ENCODE measurements at regions not wholly inside any gene's neighbourhood (a gene's known extent, or its start where the extent isn't known, plus 50 kb on each side); places are given as distances from the start of the nearest gene placed in this dataset.
A peak's percentile ranks its signal among the peaks of the same experiment; 100 is the strongest.
"Not testable (repeated sequence)": the region's sequence is repeated elsewhere in the genome, so short reads cannot be mapped to it uniquely, and the experiment has no call there.

GRCh38 chr3:135556174-135556573 is 409.4 kb upstream of the PPP2R3A start:
- no peak for DNase-seq (ENCODE audit: low spot score)

GRCh38 chr3:135558150-135558783 is 407.3 kb upstream of the PPP2R3A start:
- no peak for DNase-seq (ENCODE audit: low spot score)

- DNase-seq (ENCODE audit: low spot score): no peak
Observed at GRCh38 chr3:135558906-135559305, 406.6 kb upstream of the PPP2R3A start.

GRCh38 chr3:135559802-135560201 is 405.7 kb upstream of the PPP2R3A start:
- DNase-seq (ENCODE audit: low spot score): no peak

- no peak for DNase-seq (ENCODE audit: low spot score)
Observed at GRCh38 chr3:135560847-135561246, 404.7 kb upstream of the PPP2R3A start.

GRCh38 chr3:135564696-135565095 is 400.8 kb upstream of the PPP2R3A start:
- no peak for DNase-seq (ENCODE audit: low spot score)

- DNase-seq (ENCODE audit: low spot score): no peak
Observed at GRCh38 chr3:135565546-135565945, 400.0 kb upstream of the PPP2R3A start.

GRCh38 chr3:135567223-135567622 is 398.3 kb upstream of the PPP2R3A start:
- DNase-seq (ENCODE audit: low spot score): no peak

GRCh38 chr3:135576751-135577150 is 388.8 kb upstream of the PPP2R3A start:
- no peak for DNase-seq (ENCODE audit: low spot score)

- no peak for DNase-seq (ENCODE audit: low spot score)
Observed at GRCh38 chr3:135581806-135582205, 383.7 kb upstream of the PPP2R3A start.

GRCh38 chr3:135582800-135583199 is 382.7 kb upstream of the PPP2R3A start:
- no peak for DNase-seq (ENCODE audit: low spot score)

- DNase-seq (ENCODE audit: low spot score): no peak
Observed at GRCh38 chr3:135596563-135596962, 369.0 kb upstream of the PPP2R3A start.

- DNase-seq (ENCODE audit: low spot score): no peak
Observed at GRCh38 chr3:135597855-135598254, 367.7 kb upstream of the PPP2R3A start.

GRCh38 chr3:135598597-135598996 is 366.9 kb upstream of the PPP2R3A start:
- no peak for DNase-seq (ENCODE audit: low spot score)

GRCh38 chr3:135604512-135604911 is 361.0 kb upstream of the PPP2R3A start:
- not testable (repeated sequence) for DNase-seq (ENCODE audit: low spot score)

GRCh38 chr3:135618123-135618522 is 347.4 kb upstream of the PPP2R3A start:
- no peak for DNase-seq (ENCODE audit: low spot score)

- no peak for DNase-seq (ENCODE audit: low spot score)
Observed at GRCh38 chr3:135621184-135621920, 344.2 kb upstream of the PPP2R3A start.

- DNase-seq (ENCODE audit: low spot score): no peak
Observed at GRCh38 chr3:135622215-135622614, 343.3 kb upstream of the PPP2R3A start.

- no peak for DNase-seq (ENCODE audit: low spot score)
Observed at GRCh38 chr3:135622656-135623055, 342.9 kb upstream of the PPP2R3A start.

- no peak for DNase-seq (ENCODE audit: low spot score)
Observed at GRCh38 chr3:135623558-135623957, 342.0 kb upstream of the PPP2R3A start.

- no peak for DNase-seq (ENCODE audit: low spot score)
Observed at GRCh38 chr3:135627057-135627456, 338.5 kb upstream of the PPP2R3A start.

- DNase-seq (ENCODE audit: low spot score): peak; percentile 59
Observed at GRCh38 chr3:135629701-135630408, 335.7 kb upstream of the PPP2R3A start.
